ENCODE measurements at regions not wholly inside any gene's neighbourhood (a gene's known extent, or its start where the extent isn't known, plus 50 kb on each side); places are given as distances from the start of the nearest gene placed in this dataset.

GRCh38 chr3:186444974-186445373, 82.9 kb upstream of the DGKG start:
- intact Hi-C loops (cut with micrococcal nuclease): no loop called here
- no peaks in the 10 kb centered on the region for H3K9me3 ChIP-seq (replicated peaks; ENCODE audit: control insufficient read depth, insufficient read depth, low read depth, low read length)
- no TSS peak for BruUV-seq (replicated peaks)
- ChIA-PET POLR2A (interaction anchor here (0.8 to 1.0 kb wide), 2 partner anchors 10 to 15 kb away, joined by 3 to 4 read pairs; no protein-coding TSS in a partner anchor), CTCF (ENCODE audit: low intra/inter-chr PET ratio) (no interaction called here)
- H2AFZ ChIP-seq (ENCODE audit: low read depth, low read length): no peak overlapping the region
- H4K20me1 ChIP-seq (replicated peaks; ENCODE audit: control insufficient read depth, insufficient read depth, low read length): no peaks in the 10 kb centered on the region
- FAIRE-seq (no peak), DNase-seq (ENCODE audit: extremely low read depth in 1 of 4, low spot score in 3 of 4) (no peak), ATAC-seq (no peak)
- H3K9ac ChIP-seq (ENCODE audit: insufficient read depth in 1 of 2, low read depth in 2 of 2, low read length in 2 of 2): no peak overlapping the region
- no peak overlapping the region for H3K4me3 ChIP-seq
- H3K27me3 ChIP-seq (ENCODE audit: control insufficient read depth in 2 of 2, insufficient read depth in 2 of 2, low read length in 2 of 2): no peaks in the 10 kb centered on the region
- H3K27ac ChIP-seq (ENCODE audit: extremely low read depth, low read depth, low read length): no peak overlapping the region
- H3K4me1 ChIP-seq (replicated peaks in 1 of 2; ENCODE audit: control insufficient read depth in 2 of 2, insufficient read depth in 2 of 2, low read length in 2 of 2): no peaks in the 10 kb centered on the region
- WGBS (ENCODE audit: insufficient coverage, low coverage, missing lambda C conversion rate): 0% methylated on average over 7 of the region's 7 CpGs
- H3K79me2 ChIP-seq (ENCODE audit: control insufficient read depth, insufficient read depth, low read length): no peaks in the 10 kb centered on the region
- TF ChIP-seq RAD51 (IDR thresholded peaks at IDR 0.05; ENCODE audit: borderline replicate concordance, low read depth) (peak; percentile 36; the same call in 1 of the 2 replicates), TOE1 (IDR thresholded peaks at IDR 0.05; ENCODE audit: borderline replicate concordance) (0 out of 2 replicates have a peak, but pooled peaks have one; percentile 35), TOE1 (CRISPR knock-in tag; IDR thresholded peaks at IDR 0.05; ENCODE audit: borderline replicate concordance, low read depth) (no peak), RHOXF2B (CRISPR knock-in tag; conservative IDR thresholded peaks at IDR 0.05) (no peak), TFE3 (CRISPR knock-in tag; IDR thresholded peaks at IDR 0.05) (peak; percentile 89)
- H3K36me3 ChIP-seq (ENCODE audit: control insufficient read depth, insufficient read depth, low read length): no peaks in the 10 kb centered on the region
- no peak overlapping the region for H3K4me2 ChIP-seq (ENCODE audit: insufficient read depth, low read length)
- no peaks in the 10 kb centered on the region for H3K9me1 ChIP-seq (ENCODE audit: control insufficient read depth, insufficient read depth, low read length)
- in situ Hi-C loops (cut with MboI): no loop called here

- intact Hi-C loops (cut with micrococcal nuclease): no loop called here
- no peaks in the 10 kb centered on the region for H3K4me1 ChIP-seq (replicated peaks in 1 of 2; ENCODE audit: control insufficient read depth in 2 of 2, insufficient read depth in 2 of 2, low read length in 2 of 2)
- no peak overlapping the region for H3K27ac ChIP-seq (ENCODE audit: extremely low read depth, low read depth, low read length)
- no TSS peak for BruUV-seq (replicated peaks)
- no peaks in the 10 kb centered on the region for H4K20me1 ChIP-seq (replicated peaks; ENCODE audit: control insufficient read depth, insufficient read depth, low read length)
- H3K79me2 ChIP-seq (ENCODE audit: control insufficient read depth, insufficient read depth, low read length): no peaks in the 10 kb centered on the region
- H3K9me1 ChIP-seq (ENCODE audit: control insufficient read depth, insufficient read depth, low read length): no peaks in the 10 kb centered on the region
- ChIA-PET CTCF (ENCODE audit: low intra/inter-chr PET ratio) (no interaction called here), POLR2A (interaction anchor here (1.0 kb wide), 1 partner anchor 10 kb away, joined by 4 read pairs; no protein-coding TSS in a partner anchor)
- no peaks in the 10 kb centered on the region for H3K9me3 ChIP-seq (replicated peaks; ENCODE audit: control insufficient read depth, insufficient read depth, low read depth, low read length)
- in situ Hi-C loops (cut with MboI): no loop called here
- FAIRE-seq: no peak
- no peaks in the 10 kb centered on the region for H3K36me3 ChIP-seq (ENCODE audit: control insufficient read depth, insufficient read depth, low read length)
- no peak overlapping the region for H3K4me3 ChIP-seq
- no peak overlapping the region for H3K9ac ChIP-seq (ENCODE audit: insufficient read depth in 1 of 2, low read depth in 2 of 2, low read length in 2 of 2)
- H3K4me2 ChIP-seq (ENCODE audit: insufficient read depth, low read length): no peak overlapping the region
- no peak for ATAC-seq
- no peak for DNase-seq (ENCODE audit: extremely low read depth in 1 of 4, low spot score in 3 of 4)
- H2AFZ ChIP-seq (ENCODE audit: low read depth, low read length): no peak overlapping the region
- H3K27me3 ChIP-seq (ENCODE audit: control insufficient read depth in 2 of 2, insufficient read depth in 2 of 2, low read length in 2 of 2): no peaks in the 10 kb centered on the region
- no peak for TF ChIP-seq ZNF449 (CRISPR knock-in tag; IDR thresholded peaks at IDR 0.05)
- no peak for TF ChIP-seq LARP7 (IDR thresholded peaks at IDR 0.05)
- no peak for TF ChIP-seq TOE1 (IDR thresholded peaks at IDR 0.05; ENCODE audit: borderline replicate concordance)
- TF ChIP-seq TOE1 (CRISPR knock-in tag; IDR thresholded peaks at IDR 0.05; ENCODE audit: borderline replicate concordance, low read depth): no peak
- TF ChIP-seq ATF3 (IDR thresholded peaks at IDR 0.05): no peak
- TF ChIP-seq ATF3 (CRISPR knock-in tag; conservative IDR thresholded peaks at IDR 0.05): no peak
- no peak for TF ChIP-seq RBM14 (IDR thresholded peaks at IDR 0.05; ENCODE audit: borderline replicate concordance, insufficient read depth, low read depth, low read length)
- no peak for TF ChIP-seq NR0B1 (IDR thresholded peaks at IDR 0.05; ENCODE audit: partially characterized antibody)
Observed at GRCh38 chr3:186444288-186444687, 82.3 kb upstream of the DGKG start.

All from K562 (cell line).